GM10847 (cell line): ENCODE measurements at regions not wholly inside any gene's neighbourhood (a gene's known extent, or its start where the extent isn't known, plus 50 kb on each side); places are given as distances from the start of the nearest gene placed in this dataset.

Experiments
- POLR2A ChIP-seq: IDR thresholded peaks from 2 replicates; pipeline ENCODE4 v1.6.1; 2011; ENCODE audit not compliant: insufficient read length; ENCODE audit errors: extremely low read depth

DNA sequence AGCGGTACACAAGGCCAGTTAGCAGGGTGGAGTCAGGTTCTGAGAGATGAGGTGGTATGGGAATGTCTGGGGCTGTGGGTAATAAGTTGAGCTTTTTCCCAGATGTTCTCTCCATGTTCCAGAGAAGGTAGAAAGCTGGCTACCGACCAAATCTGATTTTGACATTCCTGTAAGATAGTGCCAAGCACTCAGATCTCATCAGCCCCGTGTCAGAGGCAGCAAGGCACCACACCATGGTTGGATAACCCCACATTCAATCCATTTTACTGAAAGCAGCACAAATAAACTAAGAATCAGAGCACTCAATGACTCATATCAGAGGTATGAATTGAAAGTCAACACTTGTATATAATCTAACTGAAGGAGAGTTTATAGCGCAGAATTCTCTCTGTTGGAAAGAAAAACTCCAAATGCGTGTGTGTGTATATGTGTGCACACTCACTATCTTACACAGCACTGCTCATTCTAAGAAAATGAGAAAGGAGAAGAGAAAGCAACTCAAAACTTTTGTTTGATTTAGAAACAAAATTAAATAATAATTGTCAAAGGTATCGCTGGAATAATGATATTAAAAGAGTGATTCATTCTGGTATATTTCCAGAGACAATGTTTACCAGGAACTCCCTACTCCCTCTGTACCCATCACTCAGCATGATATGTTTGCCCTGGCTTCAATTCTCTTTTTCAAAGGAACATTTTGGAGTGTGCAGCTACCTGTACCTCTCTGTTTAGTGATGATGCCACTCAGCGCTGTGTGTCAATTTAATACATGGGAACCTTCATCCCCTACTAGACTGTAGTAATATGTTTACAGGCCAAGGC is 375.1 kb upstream of the ID2 start:
- TF ChIP-seq POLR2A, result no peak

DNA sequence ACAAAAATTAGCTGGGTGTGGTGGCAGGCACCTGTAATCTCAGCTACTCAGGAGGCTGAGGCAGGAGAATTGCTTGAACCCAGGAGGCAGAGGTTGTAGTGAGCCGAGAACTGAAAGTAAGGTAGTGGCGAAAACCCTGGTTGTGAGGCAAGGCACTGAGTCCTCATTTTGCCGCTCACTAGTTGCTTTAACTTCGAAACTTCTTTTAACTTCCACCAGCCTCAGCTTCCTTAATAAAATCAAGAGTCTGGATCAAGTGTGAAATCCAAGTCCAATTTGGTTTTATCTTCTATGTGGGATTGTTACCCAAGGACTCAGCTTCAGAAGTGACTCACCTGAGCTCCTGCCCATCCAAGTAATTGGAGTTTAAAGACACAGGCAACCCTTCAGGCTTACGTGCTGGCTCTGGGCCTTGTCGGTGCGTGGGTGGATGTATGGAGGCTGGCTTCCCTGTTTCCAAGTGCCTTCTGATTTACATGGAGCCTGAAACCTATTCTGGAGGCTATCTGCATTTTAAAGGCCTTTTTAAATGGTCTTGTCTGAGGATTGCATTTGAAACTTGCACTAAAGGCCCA is 374.2 kb upstream of the ID2 start:
- no peak for TF ChIP-seq POLR2A

DNA sequence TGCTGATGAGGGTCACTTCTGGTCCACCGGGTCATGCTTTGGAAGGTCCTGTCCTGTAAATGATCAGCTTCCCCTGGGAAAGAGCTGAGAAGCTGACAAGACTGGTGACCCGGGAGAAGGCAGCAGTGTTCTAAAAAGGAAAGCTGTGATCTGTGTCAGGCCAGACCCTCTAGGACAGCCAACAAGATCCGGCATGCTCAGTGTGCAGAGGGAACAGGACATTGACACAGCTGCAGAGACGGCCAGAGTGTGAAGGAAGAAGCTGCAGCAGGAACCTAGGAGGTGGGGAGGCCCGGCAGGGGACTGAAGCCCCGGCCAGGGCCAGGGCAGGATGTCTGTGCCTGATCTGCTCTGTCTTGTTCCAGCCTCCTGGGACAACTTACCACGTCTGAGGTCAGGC is 372.7 kb upstream of the ID2 start:
- TF ChIP-seq POLR2A, result no peak

DNA sequence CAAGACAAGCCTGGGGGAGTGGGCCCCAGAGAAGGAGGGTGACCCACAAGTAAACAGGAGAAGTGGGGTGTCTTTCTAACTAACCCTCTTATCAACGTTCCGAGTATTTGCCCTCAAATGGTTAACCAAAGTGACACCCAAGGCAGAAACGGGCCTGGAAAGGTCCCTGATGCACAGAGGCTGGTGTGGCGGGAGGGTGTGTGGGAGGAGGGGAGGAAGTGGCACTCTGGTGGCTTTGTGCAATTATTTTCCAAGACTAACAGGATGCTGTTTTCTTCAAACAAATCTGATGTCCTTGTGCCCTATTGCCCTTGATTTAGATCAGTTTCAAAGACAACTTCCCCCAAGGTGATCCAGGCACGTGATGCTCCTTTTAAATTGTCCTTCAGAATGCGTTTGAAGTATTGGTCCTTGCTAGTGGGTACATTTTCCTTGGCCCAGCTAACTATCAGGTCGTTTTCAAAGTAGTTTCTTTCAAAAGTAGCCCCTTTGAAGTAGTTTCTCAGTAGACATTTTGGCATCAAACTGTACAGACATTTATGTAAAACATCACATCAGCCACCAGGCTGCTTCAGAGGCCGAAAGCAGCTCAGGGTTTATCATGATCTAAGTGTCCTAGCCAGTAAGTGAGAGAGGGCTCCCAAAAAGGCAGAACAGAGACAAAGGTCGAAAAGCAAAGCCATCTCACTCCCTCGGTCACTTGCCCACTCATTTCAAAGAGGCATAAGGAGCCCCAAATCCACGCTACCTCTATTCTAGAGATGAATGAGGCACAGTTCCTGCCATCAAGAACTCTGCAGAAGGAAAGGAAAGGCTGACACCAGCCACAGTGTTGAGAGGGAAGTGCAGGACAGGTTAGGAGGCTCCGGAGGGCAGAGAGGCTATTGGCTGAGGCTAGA is 371.1 kb upstream of the ID2 start:
- no peak for TF ChIP-seq POLR2A

DNA sequence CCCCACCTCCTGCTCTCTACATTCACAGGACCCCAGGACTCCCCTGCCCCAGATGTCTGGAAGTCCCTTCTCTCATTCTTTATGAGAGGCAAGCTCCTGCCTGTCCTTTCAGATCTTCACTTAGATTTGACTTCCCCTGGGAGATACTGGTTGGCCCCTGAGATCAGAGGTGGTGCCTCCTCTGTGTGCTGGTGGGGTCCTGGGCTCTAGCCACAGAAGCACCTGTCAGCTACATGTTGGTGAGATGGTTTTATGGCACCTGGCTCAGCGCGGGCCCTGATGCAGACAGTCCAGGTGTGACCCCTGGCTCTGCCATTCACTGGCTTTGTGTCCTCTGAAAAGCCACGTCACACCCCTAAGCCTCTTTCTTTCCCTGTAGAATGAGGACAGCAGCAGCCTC is 369.6 kb upstream of the ID2 start:
- TF ChIP-seq POLR2A, result no peak

DNA sequence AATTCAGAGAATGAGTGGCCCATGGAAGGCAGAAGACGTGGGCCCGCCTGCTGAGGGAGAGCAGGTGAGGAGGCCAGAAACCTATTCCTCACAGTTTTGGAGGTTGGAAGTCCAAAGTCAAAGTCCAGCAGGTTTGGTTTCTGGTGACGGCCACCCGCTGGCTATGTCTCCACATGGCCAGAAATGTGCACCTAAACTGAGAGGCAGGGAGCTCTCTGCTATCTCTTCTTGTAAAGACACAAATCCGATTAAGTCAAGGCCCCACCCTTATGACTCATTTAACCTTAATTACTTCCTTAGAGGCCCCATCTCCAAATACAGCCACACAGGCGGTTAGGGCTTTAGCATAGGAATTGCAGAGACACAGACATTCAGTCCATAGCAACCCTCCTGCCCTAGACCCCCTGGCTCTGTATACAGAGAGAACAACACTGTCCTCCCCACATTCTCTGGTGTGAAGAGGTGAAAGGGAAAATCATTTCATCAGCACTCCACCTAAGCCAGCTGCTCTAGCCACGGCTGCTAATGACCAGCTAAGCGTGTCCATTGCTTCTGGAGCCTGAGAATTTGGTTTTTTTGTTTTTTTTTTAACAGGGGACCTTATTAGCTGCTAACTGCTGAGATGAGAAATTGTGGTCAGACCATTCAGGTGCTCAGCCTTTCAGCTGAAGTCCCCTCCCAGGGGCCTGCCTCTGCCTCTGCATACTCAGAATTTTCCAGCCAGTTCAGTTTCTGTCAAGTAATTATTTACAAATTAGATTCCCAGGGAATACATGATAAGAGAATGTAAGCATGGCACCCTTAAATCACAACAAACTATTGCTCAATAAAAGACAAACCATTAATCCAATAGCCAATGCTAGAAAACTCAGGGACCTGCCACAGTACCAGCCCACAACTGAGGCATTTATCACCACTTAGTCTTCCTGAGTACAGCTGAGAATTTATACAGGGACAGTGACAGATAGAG is 368.7 kb upstream of the ID2 start:
- TF ChIP-seq POLR2A, result no peak

DNA sequence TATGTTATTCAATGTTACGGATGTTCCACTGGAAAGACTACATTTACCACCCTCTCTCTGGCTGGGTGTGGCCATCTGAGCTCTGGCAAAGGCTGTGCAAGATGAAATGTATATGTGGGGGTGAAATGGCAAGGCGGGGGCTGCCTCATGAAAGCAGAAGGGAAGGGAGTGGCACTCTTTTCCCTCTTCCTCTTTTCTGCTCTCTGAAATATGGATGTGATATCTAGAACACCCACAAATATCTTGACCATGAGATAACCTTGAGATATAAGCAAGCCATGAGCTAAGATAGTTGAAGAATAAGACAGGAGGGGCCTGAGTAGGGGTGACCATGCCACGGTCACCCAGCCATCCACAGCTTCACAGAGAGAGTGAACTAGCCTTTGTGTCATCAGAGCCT is 367.8 kb upstream of the ID2 start:
- no peak for TF ChIP-seq POLR2A

DNA sequence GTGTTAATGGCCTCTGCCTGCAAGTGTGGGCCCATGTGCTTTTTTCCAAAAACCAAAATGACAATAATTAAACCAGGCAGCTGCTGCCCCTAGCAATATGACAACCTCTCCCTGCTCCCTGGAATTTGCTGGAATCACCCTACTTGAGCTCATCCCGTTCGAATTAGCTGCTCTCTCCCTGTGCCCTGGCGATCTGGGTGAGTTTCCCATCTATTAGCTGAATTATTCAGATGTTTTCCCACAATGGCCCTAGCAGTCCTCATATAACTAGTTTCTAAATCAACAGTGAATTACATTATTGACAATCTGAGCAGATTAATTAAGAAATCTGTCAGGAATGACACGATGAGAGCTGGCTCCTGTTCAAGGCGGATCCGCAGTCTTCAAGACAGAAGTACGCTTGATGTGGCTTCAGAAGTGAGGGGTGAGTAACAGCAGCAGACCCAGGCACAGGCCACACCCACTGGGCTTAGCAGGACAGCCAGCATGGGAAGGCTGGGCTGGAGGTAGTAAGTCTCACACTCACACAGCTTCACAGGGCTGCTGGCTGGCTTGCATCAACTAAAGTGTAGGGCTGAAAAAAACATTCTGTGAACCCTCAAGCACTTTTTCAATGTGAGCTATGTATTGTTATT is 366.2 kb upstream of the ID2 start:
- no peak for TF ChIP-seq POLR2A

DNA sequence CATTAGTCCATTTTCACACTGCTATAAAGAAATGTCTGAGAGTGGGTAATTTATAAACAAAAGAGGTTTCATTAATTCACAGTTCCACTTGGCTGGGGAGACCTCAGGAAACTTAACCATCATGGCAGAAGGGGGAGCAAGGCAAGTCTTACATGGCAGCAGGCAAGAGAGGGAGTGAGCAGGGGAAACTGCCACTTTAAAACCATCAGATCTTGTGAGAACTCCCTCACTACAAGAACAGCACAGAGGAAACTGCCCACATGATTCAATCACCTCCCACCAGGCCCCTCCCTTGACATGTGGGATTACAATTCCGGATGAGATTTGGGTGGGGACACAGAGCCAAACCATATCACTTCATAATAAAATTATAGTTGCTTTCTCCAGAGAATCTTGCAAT is 365.5 kb upstream of the ID2 start:
- TF ChIP-seq POLR2A, result no peak

DNA sequence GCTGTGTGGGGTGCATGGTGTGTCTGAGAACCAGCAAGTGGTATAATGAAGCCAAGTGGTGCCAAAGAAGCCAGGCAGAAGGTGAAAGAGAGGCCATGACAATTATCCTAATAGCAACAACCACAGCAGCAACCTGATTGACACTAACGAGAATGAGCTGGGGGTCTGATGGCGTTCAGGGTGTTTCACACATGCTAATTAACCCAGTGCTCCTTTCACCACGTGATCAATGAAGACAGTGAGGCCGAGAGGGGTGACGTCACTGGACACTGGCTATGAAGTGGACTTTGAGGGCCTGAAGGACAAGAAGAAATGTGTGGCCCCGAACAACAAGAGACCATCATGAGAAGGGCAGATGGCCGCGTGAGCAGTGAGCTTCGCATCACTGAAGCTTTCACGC is 364.4 kb upstream of the ID2 start:
- TF ChIP-seq POLR2A, result no peak

DNA sequence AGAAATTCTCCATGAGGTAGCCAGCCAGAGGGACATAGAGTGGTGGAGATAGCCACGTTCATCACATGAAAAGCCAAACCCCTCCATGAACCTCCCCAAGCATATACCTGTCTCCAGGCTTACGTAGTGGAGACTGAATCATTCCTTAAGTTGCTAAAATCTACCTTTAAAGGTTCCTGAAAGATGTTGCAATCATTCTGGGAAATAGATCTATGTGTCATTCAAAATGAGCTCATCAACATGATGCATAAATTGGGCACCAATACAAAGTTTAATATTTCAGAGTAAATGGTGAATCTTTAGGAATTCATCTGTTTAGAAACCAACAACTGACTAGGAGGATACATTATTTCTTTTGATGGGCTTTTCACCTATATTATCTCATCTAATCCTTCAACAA is 362.6 kb upstream of the ID2 start:
- no peak for TF ChIP-seq POLR2A

DNA sequence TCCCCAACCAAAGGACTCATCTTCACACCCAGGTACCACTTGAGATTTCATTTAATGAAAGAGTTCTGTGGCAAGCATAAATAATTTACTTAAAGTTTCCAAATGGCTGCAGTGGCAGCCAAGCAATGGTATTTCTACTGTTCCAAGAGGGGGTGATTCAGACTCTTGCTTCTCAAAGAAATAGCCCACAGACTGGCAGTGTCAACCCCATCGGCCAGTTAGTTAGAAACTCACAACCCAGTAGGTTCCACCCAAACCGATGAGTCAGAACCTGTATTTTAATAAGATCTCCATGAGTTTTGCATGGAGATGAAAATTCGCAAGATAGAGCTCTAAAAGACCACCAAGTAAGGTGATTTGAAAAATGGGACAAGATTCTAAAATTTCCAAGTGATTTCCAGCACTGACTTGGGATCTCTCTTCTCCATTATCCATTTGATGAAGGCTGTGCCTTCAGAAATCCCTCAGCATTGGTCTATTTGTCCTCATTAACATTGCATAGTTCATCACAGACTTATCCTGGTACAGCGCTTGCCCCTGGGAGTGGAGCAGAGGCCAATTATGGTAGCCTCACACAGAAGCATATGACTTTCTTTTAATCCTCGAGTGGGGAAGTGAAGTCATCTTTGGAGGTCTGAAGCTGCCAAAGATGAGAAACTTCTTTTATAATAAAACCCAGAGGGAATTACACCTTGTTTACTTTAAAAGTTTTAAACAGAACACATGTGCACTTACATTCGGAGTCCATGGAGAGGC is 361.4 kb upstream of the ID2 start:
- no peak for TF ChIP-seq POLR2A

DNA sequence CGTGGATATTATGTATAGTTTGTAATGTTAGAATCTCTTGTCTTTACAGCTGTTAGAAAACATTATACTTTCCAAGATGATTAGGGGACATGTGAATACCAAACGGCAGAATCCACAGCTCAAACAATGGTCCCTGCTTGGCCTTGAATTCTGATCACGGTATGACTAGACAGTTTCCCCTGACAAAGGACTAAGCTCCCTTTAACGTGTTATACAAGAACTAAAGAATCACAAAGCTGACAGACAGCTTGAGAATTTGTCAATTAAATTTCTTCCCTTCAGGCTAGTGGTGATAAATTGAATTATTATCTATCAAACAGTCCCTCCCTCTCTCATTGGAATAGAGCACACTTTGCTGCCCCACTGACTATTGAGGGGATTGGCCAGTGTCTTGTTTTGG is 359.2 kb upstream of the ID2 start:
- TF ChIP-seq POLR2A, result no peak
